Neutrophil (primary cell): ENCODE measurements at regions not wholly inside any gene's neighbourhood (a gene's known extent, or its start where the extent isn't known, plus 50 kb on each side); places are given as distances from the start of the nearest gene placed in this dataset.

Source experiments
- H3K27ac ChIP-seq: fragments of 200-600 bp; sonication (generic); 2 replicates; pipeline ENCODE4 v1.5.1; 2016; ENCODE audit warnings: mild to moderate bottlenecking, moderate library complexity
- H3K27me3 ChIP-seq: fragments of 200-600 bp; sonication (generic); 2 replicates; pipeline ENCODE4 v1.6.0; 2016; ENCODE audit warnings: mild to moderate bottlenecking
- H3K36me3 ChIP-seq: fragments of 200-600 bp; sonication (generic); 2 replicates; pipeline ENCODE4 v1.5.1; 2017
- H3K4me1 ChIP-seq, 2 experiments: fragments of 200-600 bp in 1 of 2; sonication (generic) in 1 of 2; 1 replicate in 1 of 2; 2 replicates in 1 of 2; pipeline versions ENCODE4 v1.5.1 to v1.6.1; 2013 to 2016; ENCODE audit warnings: low read depth in 1 of 2, low read length in 1 of 2, mild to moderate bottlenecking in 1 of 2, moderate library complexity in 1 of 2; ENCODE audit not compliant: control insufficient read depth in 1 of 2, insufficient read depth in 1 of 2
- H3K4me3 ChIP-seq, 2 experiments: fragments of 200-600 bp in 1 of 2; sonication (generic) in 1 of 2; 1 replicate in 1 of 2; 2 replicates in 1 of 2; pipeline ENCODE4 v1.5.1; 2013 to 2016; ENCODE audit warnings: low read depth in 1 of 2, low read length in 1 of 2, mild to moderate bottlenecking in 1 of 2, moderate library complexity in 1 of 2
- H3K9me3 ChIP-seq: fragments of 200-600 bp; sonication (generic); 2 replicates; pipeline ENCODE4 v1.5.1; 2016
- CTCF ChIP-seq: fragments of 200-600 bp; sonication (generic); IDR thresholded peaks from 2 replicates; pipeline ENCODE4 v1.5.1; 2016; ENCODE audit warnings: antibody characterized with exemption

GRCh38 chr11:28472904-28473303, 364.7 kb downstream of the METTL15 start:
- no peaks in the 10 kb centered on the region for H3K36me3 ChIP-seq
- no peak overlapping the region for H3K4me3 ChIP-seq
- no peak for TF ChIP-seq CTCF
- H3K9me3 ChIP-seq: no peaks in the 10 kb centered on the region
- no peaks in the 10 kb centered on the region for H3K4me1 ChIP-seq
- no peak overlapping the region for H3K27ac ChIP-seq
- H3K27me3 ChIP-seq: no peaks in the 10 kb centered on the region

- no peaks in the 10 kb centered on the region for H3K4me1 ChIP-seq
- H3K27me3 ChIP-seq: no peaks in the 10 kb centered on the region
- H3K9me3 ChIP-seq: no peaks in the 10 kb centered on the region
- no peak overlapping the region for H3K27ac ChIP-seq
- H3K36me3 ChIP-seq: no peaks in the 10 kb centered on the region
- H3K4me3 ChIP-seq: no peak overlapping the region
- TF ChIP-seq CTCF: no peak
Measured at GRCh38 chr11:28471537-28471936, 363.3 kb downstream of the METTL15 start.

GRCh38 chr11:28470180-28470579, 362.0 kb downstream of the METTL15 start:
- no peaks in the 10 kb centered on the region for H3K36me3 ChIP-seq
- no peak overlapping the region for H3K4me3 ChIP-seq
- H3K4me1 ChIP-seq: no peaks in the 10 kb centered on the region
- TF ChIP-seq CTCF: no peak
- no peaks in the 10 kb centered on the region for H3K9me3 ChIP-seq
- H3K27me3 ChIP-seq: no peaks in the 10 kb centered on the region
- H3K27ac ChIP-seq: no peak overlapping the region

GRCh38 chr11:28466506-28466905, 358.3 kb downstream of the METTL15 start:
- Histone ChIP-seq H3K27ac (no peak overlapping the region), H3K4me3 (no peak overlapping the region), H3K27me3 (no peaks in the 10 kb centered on the region), H3K9me3 (no peaks in the 10 kb centered on the region), H3K36me3 (no peaks in the 10 kb centered on the region), H3K4me1 (no peaks in the 10 kb centered on the region)
- no peak for TF ChIP-seq CTCF

GRCh38 chr11:28464252-28464867, 356.2 kb downstream of the METTL15 start:
- Histone ChIP-seq H3K36me3 (no peaks in the 10 kb centered on the region), H3K9me3 (no peaks in the 10 kb centered on the region), H3K27me3 (no peaks in the 10 kb centered on the region), H3K4me3 (no peak overlapping the region), H3K4me1 (no peaks in the 10 kb centered on the region), H3K27ac (no peak overlapping the region)
- no peak for TF ChIP-seq CTCF

GRCh38 chr11:28463826-28464225, 355.6 kb downstream of the METTL15 start:
- Histone ChIP-seq H3K4me3 (no peak overlapping the region), H3K36me3 (no peaks in the 10 kb centered on the region), H3K4me1 (no peaks in the 10 kb centered on the region), H3K9me3 (no peaks in the 10 kb centered on the region), H3K27ac (no peak overlapping the region), H3K27me3 (no peaks in the 10 kb centered on the region)
- TF ChIP-seq CTCF: no peak
